K562 (cell line): ENCODE measurements at regions not wholly inside any gene's neighbourhood (a gene's known extent, or its start where the extent isn't known, plus 50 kb on each side); places are given as distances from the start of the nearest gene placed in this dataset.

ENCODE experiments used
- EP300 ChIP-seq: IDR thresholded peaks from 2 replicates; pipeline ENCODE4 v1.6.1; 2012; ENCODE audit warnings: low read length, improper control_type of control experiment
- FOXK2 ChIP-seq, 2 experiments: fragments of 450-650 bp; IDR thresholded peaks in 1 of 2; conservative IDR thresholded peaks in 1 of 2; 2 replicates each; pipeline ENCODE4 v1.6.1; 2016; ENCODE audit warnings: low read depth in 2 of 2, mild to moderate bottlenecking in 1 of 2
- GABPB2 ChIP-seq: fragments of 250-450 bp; sonication (Bioruptor Pico); conservative IDR thresholded peaks from 2 replicates; pipeline ENCODE4 v1.5.1; 2021; ENCODE audit warnings: mild to moderate bottlenecking
- GATAD2B ChIP-seq: fragments of 450-650 bp; IDR thresholded peaks from 2 replicates; pipeline ENCODE4 v1.6.1; 2017; ENCODE audit warnings: mild to moderate bottlenecking, borderline replicate concordance
- MAFG ChIP-seq: fragments of 450-650 bp; conservative IDR thresholded peaks from 2 replicates; pipeline ENCODE4 v1.6.1; 2016; ENCODE audit warnings: missing genetic modification characterization, missing compliant biosample characterization
- MTA2 ChIP-seq: fragments of 450-650 bp; IDR thresholded peaks from 2 replicates; pipeline ENCODE4 v1.6.1; 2016; ENCODE audit warnings: low read depth
- MYC ChIP-seq, 2 experiments: fragments of 250-450 bp in 1 of 2; sonication (Bioruptor Pico) in 1 of 2; IDR thresholded peaks; 2 replicates each; pipeline versions ENCODE4 v1.5.1 to v1.6.1; 2012 to 2021; ENCODE audit warnings: low read depth in 2 of 2, borderline replicate concordance in 1 of 2, improper control_type of control experiment in 1 of 2, low read length in 1 of 2, mild to moderate bottlenecking in 1 of 2, moderate library complexity in 1 of 2
- NFXL1 ChIP-seq: fragments of 450-650 bp; formaldehyde crosslinking; IDR thresholded peaks from 2 replicates; pipeline ENCODE4 v1.4.0; 2021; ENCODE audit warnings: mild to moderate bottlenecking
- RBM22 ChIP-seq: fragments of 200-400 bp; formaldehyde crosslinking; IDR thresholded peaks from 2 replicates; pipeline ENCODE4 v1.6.1; 2018; ENCODE audit warnings: low read length, low read depth; ENCODE audit not compliant: poor library complexity, severe bottlenecking
- SMC3 ChIP-seq: conservative IDR thresholded peaks from 2 replicates; pipeline ENCODE4 v1.6.1; 2011; ENCODE audit warnings: low read depth, low read length, improper control_type of control experiment; ENCODE audit not compliant: insufficient read depth
- ZNF253 ChIP-seq: fragments of 250-450 bp; sonication (Bioruptor Pico); conservative IDR thresholded peaks from 2 replicates; pipeline ENCODE4 v1.6.1; 2021; ENCODE audit warnings: mild to moderate bottlenecking
- ZNF263 ChIP-seq: sonication (generic); formaldehyde crosslinking; IDR thresholded peaks from 2 replicates; pipeline ENCODE4 v1.8.0; 2022; ENCODE audit warnings: mild to moderate bottlenecking, missing genetic modification reagents, borderline replicate concordance

- TF ChIP-seq MYC (IDR thresholded peaks at IDR 0.05; ENCODE audit: low read depth, low read length) (no peak), MYC (CRISPR knock-in tag; IDR thresholded peaks at IDR 0.05; ENCODE audit: borderline replicate concordance, low read depth) (no peak), MAFG (tag) (no peak), FOXK2 (conservative IDR thresholded peaks at IDR 0.05 in 1 of 2, IDR thresholded peaks at IDR 0.05 in 1 of 2; ENCODE audit: low read depth in 2 of 2) (no peak), NFXL1 (CRISPR knock-in tag) (no peak), GABPB2 (no peak), RBM22 (no peak), ZNF263 (CRISPR knock-in tag) (no peak), SMC3 (no peak), GATAD2B (no peak), EP300 (no peak), ZNF253 (CRISPR knock-in tag) (no peak), MTA2 (no peak)
Observed at GRCh38 chr17:68661265-68662036, 60.3 kb upstream of the FAM20A start.
